ENCODE measurements at regions not wholly inside any gene's neighbourhood (a gene's known extent, or its start where the extent isn't known, plus 50 kb on each side); places are given as distances from the start of the nearest gene placed in this dataset.

DNA sequence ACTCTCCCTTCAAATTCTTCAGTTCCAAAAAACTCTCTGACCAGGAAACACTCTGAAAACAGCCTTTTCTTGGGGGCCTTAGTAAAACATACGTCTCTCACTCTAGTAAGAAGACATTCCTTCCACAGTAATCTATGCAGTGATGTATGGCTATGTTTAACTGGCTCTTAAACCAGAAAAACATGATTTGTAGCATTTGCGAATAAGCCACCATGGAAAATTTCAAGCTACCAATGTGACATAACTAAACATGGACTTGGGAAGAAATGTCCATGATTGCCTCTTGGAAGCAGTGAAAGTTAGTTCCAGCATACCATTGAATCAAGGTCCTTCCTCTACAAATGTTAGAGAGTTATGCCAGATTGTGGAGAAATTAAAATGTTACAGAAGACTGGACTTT is 121.5 kb upstream of the ATF7IP start:
- no peak overlapping the region for H3K4me3 ChIP-seq (ENCODE audit: low read length)
- H3K4me1 ChIP-seq (ENCODE audit: low read length), result peaks cover 38% of the 10 kb centered on the region
- 0 out of 2 replicates have a peak, but pooled peaks cover 10% of the 10 kb centered on the region for H3K9me3 ChIP-seq (ENCODE audit: insufficient read depth, low read length)
- no peaks in the 10 kb centered on the region for H3K79me2 ChIP-seq (ENCODE audit: low read length)
- H3K36me3 ChIP-seq (replicated peaks; ENCODE audit: low read depth, low read length), result peaks cover 4% of the 10 kb centered on the region
- no peak overlapping the region for H3K4me2 ChIP-seq (ENCODE audit: low read length)
- no peaks in the 10 kb centered on the region for H4K20me1 ChIP-seq (ENCODE audit: insufficient read depth, low read length)
- H2AFZ ChIP-seq (ENCODE audit: low read depth, low read length), result no peak overlapping the region
- H3K9ac ChIP-seq (ENCODE audit: low read length), result no peak overlapping the region
- TF ChIP-seq EZH2phosphoT487 (IDR thresholded peaks at IDR 0.05; ENCODE audit: low read depth), result no peak
- H3K27me3 ChIP-seq (ENCODE audit: low read depth, low read length), result no peaks in the 10 kb centered on the region
- 0 out of 2 replicates have a peak overlapping the region, but pooled peaks have one; percentile 24 for H3K27ac ChIP-seq (ENCODE audit: low read length)

DNA sequence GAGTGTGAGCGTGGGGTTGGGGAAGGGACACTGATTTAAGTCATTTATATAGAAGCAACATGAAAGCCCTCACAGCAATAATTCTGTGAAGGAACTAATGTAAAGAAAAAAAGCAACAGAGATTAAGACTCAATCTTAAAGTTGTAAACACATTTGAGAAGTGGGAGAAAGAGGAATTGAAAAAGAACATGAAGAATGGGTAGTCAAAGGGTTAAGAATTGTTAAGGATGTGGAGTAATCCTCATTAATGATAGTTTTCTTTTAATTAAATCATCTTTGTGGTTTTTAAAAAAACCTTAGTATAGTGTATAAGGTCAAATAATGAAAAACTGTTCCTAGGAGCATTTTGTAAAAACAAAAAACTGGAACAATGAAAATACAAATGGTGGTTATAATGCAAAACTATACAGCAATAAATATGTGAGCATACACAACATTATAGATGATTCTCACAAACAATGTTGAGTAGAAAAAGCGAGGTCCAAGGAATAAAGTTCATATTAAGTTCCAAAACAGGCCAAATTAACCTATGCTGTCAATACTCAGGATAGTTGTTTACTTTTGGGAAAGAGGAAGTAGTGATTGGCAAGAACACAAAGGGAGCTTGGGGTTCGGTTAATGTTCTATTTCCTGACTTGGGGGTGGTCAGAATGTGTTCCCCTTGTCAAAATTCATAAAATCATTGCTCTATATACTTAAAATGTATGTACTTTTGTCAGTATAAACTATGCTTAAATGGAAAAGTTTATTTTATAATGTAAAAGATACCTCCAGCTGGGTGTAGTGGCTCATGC is 120.4 kb upstream of the ATF7IP start:
- peak overlapping the region; percentile 8 for H3K4me2 ChIP-seq (ENCODE audit: low read length)

DNA sequence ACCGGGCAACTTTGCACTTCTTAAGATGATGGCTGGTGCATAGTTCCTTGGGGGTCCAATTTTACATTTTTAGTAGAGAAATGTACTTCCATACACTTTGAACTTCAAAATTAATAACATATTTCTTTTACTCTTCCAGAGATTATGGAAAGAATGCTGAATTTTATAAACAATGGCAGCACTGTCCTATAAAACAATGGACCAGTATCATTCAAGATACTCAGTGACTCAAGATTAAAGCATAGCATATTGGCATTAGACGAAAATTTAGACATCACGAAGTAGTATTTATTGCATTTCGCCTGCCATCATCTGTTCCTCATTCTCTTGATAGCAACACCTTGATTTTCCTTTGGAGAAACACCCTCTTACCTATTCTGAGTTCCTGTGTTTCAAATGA is 118.3 kb upstream of the ATF7IP start:
- no peak overlapping the region for H2AFZ ChIP-seq (ENCODE audit: low read depth, low read length)
- peaks cover 18% of the 10 kb centered on the region for H3K4me1 ChIP-seq (ENCODE audit: low read length)

More for the DNA sequence above, 120.4 kb upstream of the ATF7IP start:
- H4K20me1 ChIP-seq (ENCODE audit: insufficient read depth, low read length), result no peaks in the 10 kb centered on the region
- no peak overlapping the region for H2AFZ ChIP-seq (ENCODE audit: low read depth, low read length)
- peak overlapping the region; percentile 0; the same call in 1 of the 2 replicates for H3K4me3 ChIP-seq (ENCODE audit: low read length)
- 0 out of 2 replicates have a peak, but pooled peaks cover 10% of the 10 kb centered on the region for H3K9me3 ChIP-seq (ENCODE audit: insufficient read depth, low read length)
- H3K27me3 ChIP-seq (ENCODE audit: low read depth, low read length), result no peaks in the 10 kb centered on the region
- peak overlapping the region; percentile 24 for H3K27ac ChIP-seq (ENCODE audit: low read length)
- TF ChIP-seq EZH2phosphoT487 (IDR thresholded peaks at IDR 0.05; ENCODE audit: low read depth), result no peak
- TF ChIP-seq, protein P1, sequence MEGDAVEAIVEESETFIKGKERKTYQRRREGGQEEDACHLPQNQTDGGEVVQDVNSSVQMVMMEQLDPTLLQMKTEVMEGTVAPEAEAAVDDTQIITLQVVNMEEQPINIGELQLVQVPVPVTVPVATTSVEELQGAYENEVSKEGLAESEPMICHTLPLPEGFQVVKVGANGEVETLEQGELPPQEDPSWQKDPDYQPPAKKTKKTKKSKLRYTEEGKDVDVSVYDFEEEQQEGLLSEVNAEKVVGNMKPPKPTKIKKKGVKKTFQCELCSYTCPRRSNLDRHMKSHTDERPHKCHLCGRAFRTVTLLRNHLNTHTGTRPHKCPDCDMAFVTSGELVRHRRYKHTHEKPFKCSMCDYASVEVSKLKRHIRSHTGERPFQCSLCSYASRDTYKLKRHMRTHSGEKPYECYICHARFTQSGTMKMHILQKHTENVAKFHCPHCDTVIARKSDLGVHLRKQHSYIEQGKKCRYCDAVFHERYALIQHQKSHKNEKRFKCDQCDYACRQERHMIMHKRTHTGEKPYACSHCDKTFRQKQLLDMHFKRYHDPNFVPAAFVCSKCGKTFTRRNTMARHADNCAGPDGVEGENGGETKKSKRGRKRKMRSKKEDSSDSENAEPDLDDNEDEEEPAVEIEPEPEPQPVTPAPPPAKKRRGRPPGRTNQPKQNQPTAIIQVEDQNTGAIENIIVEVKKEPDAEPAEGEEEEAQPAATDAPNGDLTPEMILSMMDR (IDR thresholded peaks at IDR 0.05; ENCODE audit: low read depth, low read length), result no peak
- peaks cover 4% of the 10 kb centered on the region for H3K36me3 ChIP-seq (replicated peaks; ENCODE audit: low read depth, low read length)
- H3K79me2 ChIP-seq (ENCODE audit: low read length), result no peaks in the 10 kb centered on the region
- H3K9ac ChIP-seq (ENCODE audit: low read length), result no peak overlapping the region
- peaks cover 29% of the 10 kb centered on the region for H3K4me1 ChIP-seq (ENCODE audit: low read length)

DNA sequence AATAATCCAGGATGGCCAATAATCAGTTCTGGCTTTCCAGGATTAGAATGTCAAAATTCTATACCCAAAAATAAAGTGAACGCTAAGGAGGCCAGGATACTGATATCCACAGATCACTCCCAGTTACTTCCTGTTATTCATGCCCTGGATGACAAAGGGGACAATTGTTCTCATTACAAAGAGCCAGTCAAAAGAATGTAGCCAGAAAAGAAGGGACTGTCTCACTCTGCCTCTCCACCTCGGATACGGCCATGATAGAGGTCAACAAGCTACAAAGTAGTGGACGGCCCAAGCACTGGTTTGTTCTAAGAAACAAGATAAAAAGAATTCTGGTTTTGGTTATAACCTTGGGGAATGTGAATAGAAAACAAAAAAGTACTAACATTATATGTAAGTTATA is 116.1 kb upstream of the ATF7IP start:
- no peak overlapping the region for H3K4me3 ChIP-seq (ENCODE audit: low read length)
- no peak overlapping the region for H2AFZ ChIP-seq (ENCODE audit: low read depth, low read length)
- no peaks in the 10 kb centered on the region for H4K20me1 ChIP-seq (ENCODE audit: insufficient read depth, low read length)
- H3K36me3 ChIP-seq (replicated peaks; ENCODE audit: low read depth, low read length), result no peaks in the 10 kb centered on the region
- H3K27ac ChIP-seq (ENCODE audit: low read length), result no peak overlapping the region
- no peaks in the 10 kb centered on the region for H3K79me2 ChIP-seq (ENCODE audit: low read length)
- TF ChIP-seq EZH2phosphoT487 (IDR thresholded peaks at IDR 0.05; ENCODE audit: low read depth), result no peak
- TF ChIP-seq, protein P1 (IDR thresholded peaks at IDR 0.05; ENCODE audit: low read depth, low read length), result no peak
- peaks cover 29% of the 10 kb centered on the region for H3K4me1 ChIP-seq (ENCODE audit: low read length)
- no peaks in the 10 kb centered on the region for H3K27me3 ChIP-seq (ENCODE audit: low read depth, low read length)
- H3K4me2 ChIP-seq (ENCODE audit: low read length), result no peak overlapping the region
- H3K9ac ChIP-seq (ENCODE audit: low read length), result no peak overlapping the region
- no peaks in the 10 kb centered on the region for H3K9me3 ChIP-seq (ENCODE audit: insufficient read depth, low read length)

More for the DNA sequence above, 118.3 kb upstream of the ATF7IP start:
- TF ChIP-seq, protein P1 (IDR thresholded peaks at IDR 0.05; ENCODE audit: low read depth, low read length), result no peak
- no peak for TF ChIP-seq EZH2phosphoT487 (IDR thresholded peaks at IDR 0.05; ENCODE audit: low read depth)
- Histone ChIP-seq H3K36me3 (replicated peaks; ENCODE audit: low read depth, low read length) (peaks cover 4% of the 10 kb centered on the region), H3K27me3 (ENCODE audit: low read depth, low read length) (no peaks in the 10 kb centered on the region), H3K27ac (ENCODE audit: low read length) (no peak overlapping the region), H4K20me1 (ENCODE audit: insufficient read depth, low read length) (no peaks in the 10 kb centered on the region), H3K79me2 (ENCODE audit: low read length) (no peaks in the 10 kb centered on the region), H3K4me3 (ENCODE audit: low read length) (no peak overlapping the region), H3K9me3 (ENCODE audit: insufficient read depth, low read length) (0 out of 2 replicates have a peak, but pooled peaks cover 9% of the 10 kb centered on the region), H3K4me2 (ENCODE audit: low read length) (no peak overlapping the region), H3K9ac (ENCODE audit: low read length) (no peak overlapping the region)

Measured in OCI-LY3 (cell line).